Stimulated activated CD8-positive, alpha-beta memory T cell treated with anti-CD3 and anti-CD28 coated beads, Interleukin-4, amount 100 ng/mL, for 48 hours (primary cell): ENCODE measurements at regions not wholly inside any gene's neighbourhood (a gene's known extent, or its start where the extent isn't known, plus 50 kb on each side); places are given as distances from the start of the nearest gene placed in this dataset.

Source experiments
- DNase-seq: peaks from one replicate; pipeline ENCODE4 v3.0.0-alpha.2; 2020

- no peak for DNase-seq
Observed at GRCh38 chr11:115739146-115739545, 234.9 kb upstream of the CADM1 start.

GRCh38 chr11:115737875-115738274 lies 233.7 kb upstream of the CADM1 start:
- no peak for DNase-seq

GRCh38 chr11:115736146-115736545 lies 231.9 kb upstream of the CADM1 start:
- DNase-seq = no peak

- DNase-seq = no peak
Observed at GRCh38 chr11:115724666-115725065, 220.5 kb upstream of the CADM1 start.

GRCh38 chr11:115722711-115723110 lies 218.5 kb upstream of the CADM1 start:
- no peak for DNase-seq

- DNase-seq = no peak
Observed at GRCh38 chr11:115721296-115721995, 217.2 kb upstream of the CADM1 start.

- no peak for DNase-seq
Observed at GRCh38 chr11:115720602-115721245, 216.5 kb upstream of the CADM1 start.

GRCh38 chr11:115718945-115719344 lies 214.7 kb upstream of the CADM1 start:
- no peak for DNase-seq

- no peak for DNase-seq
Observed at GRCh38 chr11:115718106-115718505, 213.9 kb upstream of the CADM1 start.

- no peak for DNase-seq
Observed at GRCh38 chr11:115716601-115717529, 212.7 kb upstream of the CADM1 start.

- no peak for DNase-seq
Observed at GRCh38 chr11:115716080-115716479, 211.9 kb upstream of the CADM1 start.

- DNase-seq = no peak
Observed at GRCh38 chr11:115715251-115715770, 211.1 kb upstream of the CADM1 start.

- DNase-seq = no peak
Observed at GRCh38 chr11:115712296-115712695, 208.1 kb upstream of the CADM1 start.

GRCh38 chr11:115710980-115711379 lies 206.8 kb upstream of the CADM1 start:
- no peak for DNase-seq

GRCh38 chr11:115710426-115710825 lies 206.2 kb upstream of the CADM1 start:
- no peak for DNase-seq

GRCh38 chr11:115709297-115709696 lies 205.1 kb upstream of the CADM1 start:
- no peak for DNase-seq

- no peak for DNase-seq
Observed at GRCh38 chr11:115707180-115707905, 203.1 kb upstream of the CADM1 start.

GRCh38 chr11:115706626-115707135 lies 202.5 kb upstream of the CADM1 start:
- no peak for DNase-seq

- no peak for DNase-seq
Observed at GRCh38 chr11:115705200-115705599, 201.0 kb upstream of the CADM1 start.

GRCh38 chr11:115700981-115701875 lies 197.0 kb upstream of the CADM1 start:
- no peak for DNase-seq

- DNase-seq = no peak
Observed at GRCh38 chr11:115700496-115700895, 196.3 kb upstream of the CADM1 start.
